ENCODE measurements at regions not wholly inside any gene's neighbourhood (a gene's known extent, or its start where the extent isn't known, plus 50 kb on each side); places are given as distances from the start of the nearest gene placed in this dataset.
A peak's percentile ranks its signal among the peaks of the same experiment; 100 is the strongest.

DNA sequence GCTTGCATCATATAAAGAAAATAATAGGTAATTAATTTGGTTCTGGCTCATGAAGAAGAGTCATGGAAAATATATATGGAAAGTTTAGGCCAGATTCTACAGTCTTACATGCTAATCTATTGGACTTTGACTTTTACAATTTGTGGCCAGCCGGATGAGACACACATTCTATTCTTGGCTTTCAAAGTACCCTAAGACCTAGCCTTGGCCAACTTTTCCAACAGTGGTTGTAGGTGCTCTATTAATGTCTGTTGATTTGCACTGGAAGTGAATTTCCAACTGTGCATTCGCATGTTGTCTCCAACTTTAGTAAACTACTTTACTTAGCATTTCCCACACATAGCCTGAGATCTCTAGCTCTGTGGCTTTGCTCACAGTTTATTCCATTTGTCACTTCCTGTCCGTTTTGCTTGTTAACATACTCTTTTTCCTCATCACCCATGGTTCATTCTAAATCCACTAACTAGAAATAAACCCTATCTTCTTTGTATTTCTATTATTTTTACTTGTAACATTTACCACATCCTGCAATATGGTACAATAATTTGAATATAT lies 644.0 kb downstream of the PTPRC start:
- no peaks in the 10 kb centered on the region for H3K27me3 ChIP-seq (ENCODE audit: insufficient read depth, poor library complexity, severe bottlenecking)
- peak overlapping the region; percentile 21 for H3K27ac ChIP-seq (replicated peaks)
- DNase-seq (ENCODE audit: low read depth in 1 of 2, low spot score in 1 of 2) = peak in 1 of 2 experiments; percentile 2
- TF ChIP-seq GABPA (IDR thresholded peaks at IDR 0.05; ENCODE audit: low read depth) (no peak), POLR2AphosphoS5 (IDR thresholded peaks at IDR 0.05; ENCODE audit: low read depth) (no peak), SPI1 (IDR thresholded peaks at IDR 0.05; ENCODE audit: borderline replicate concordance, low read depth) (no peak)
- TF ChIP-seq, protein P1, sequence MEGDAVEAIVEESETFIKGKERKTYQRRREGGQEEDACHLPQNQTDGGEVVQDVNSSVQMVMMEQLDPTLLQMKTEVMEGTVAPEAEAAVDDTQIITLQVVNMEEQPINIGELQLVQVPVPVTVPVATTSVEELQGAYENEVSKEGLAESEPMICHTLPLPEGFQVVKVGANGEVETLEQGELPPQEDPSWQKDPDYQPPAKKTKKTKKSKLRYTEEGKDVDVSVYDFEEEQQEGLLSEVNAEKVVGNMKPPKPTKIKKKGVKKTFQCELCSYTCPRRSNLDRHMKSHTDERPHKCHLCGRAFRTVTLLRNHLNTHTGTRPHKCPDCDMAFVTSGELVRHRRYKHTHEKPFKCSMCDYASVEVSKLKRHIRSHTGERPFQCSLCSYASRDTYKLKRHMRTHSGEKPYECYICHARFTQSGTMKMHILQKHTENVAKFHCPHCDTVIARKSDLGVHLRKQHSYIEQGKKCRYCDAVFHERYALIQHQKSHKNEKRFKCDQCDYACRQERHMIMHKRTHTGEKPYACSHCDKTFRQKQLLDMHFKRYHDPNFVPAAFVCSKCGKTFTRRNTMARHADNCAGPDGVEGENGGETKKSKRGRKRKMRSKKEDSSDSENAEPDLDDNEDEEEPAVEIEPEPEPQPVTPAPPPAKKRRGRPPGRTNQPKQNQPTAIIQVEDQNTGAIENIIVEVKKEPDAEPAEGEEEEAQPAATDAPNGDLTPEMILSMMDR (IDR thresholded peaks at IDR 0.05; ENCODE audit: insufficient read depth, low read length) = no peak
- TF ChIP-seq, protein P2, sequence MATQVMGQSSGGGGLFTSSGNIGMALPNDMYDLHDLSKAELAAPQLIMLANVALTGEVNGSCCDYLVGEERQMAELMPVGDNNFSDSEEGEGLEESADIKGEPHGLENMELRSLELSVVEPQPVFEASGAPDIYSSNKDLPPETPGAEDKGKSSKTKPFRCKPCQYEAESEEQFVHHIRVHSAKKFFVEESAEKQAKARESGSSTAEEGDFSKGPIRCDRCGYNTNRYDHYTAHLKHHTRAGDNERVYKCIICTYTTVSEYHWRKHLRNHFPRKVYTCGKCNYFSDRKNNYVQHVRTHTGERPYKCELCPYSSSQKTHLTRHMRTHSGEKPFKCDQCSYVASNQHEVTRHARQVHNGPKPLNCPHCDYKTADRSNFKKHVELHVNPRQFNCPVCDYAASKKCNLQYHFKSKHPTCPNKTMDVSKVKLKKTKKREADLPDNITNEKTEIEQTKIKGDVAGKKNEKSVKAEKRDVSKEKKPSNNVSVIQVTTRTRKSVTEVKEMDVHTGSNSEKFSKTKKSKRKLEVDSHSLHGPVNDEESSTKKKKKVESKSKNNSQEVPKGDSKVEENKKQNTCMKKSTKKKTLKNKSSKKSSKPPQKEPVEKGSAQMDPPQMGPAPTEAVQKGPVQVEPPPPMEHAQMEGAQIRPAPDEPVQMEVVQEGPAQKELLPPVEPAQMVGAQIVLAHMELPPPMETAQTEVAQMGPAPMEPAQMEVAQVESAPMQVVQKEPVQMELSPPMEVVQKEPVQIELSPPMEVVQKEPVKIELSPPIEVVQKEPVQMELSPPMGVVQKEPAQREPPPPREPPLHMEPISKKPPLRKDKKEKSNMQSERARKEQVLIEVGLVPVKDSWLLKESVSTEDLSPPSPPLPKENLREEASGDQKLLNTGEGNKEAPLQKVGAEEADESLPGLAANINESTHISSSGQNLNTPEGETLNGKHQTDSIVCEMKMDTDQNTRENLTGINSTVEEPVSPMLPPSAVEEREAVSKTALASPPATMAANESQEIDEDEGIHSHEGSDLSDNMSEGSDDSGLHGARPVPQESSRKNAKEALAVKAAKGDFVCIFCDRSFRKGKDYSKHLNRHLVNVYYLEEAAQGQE (IDR thresholded peaks at IDR 0.05; ENCODE audit: insufficient replicate concordance, low read depth) = no peak
- no peak overlapping the region for H3K4me3 ChIP-seq (replicated peaks; ENCODE audit: insufficient read depth, low read length)

DNA sequence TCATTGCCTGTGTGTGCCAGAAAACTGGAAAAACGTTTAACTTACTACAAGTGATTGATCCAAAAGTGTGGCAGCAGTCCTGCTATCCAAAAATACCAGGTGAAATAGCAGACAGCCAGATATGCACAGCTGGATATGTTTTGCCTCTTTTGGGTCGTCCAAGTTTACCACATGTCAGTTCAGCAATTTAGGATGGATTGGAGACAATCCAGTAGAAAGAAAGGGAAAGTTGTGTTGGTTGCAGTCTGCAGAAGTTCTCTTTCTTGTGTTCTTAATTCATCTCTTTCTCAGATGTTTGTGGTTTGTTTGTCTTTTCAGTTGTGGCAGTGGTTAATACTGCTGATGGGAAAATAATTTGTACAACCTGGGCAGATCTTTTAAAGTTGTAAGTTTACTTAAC lies 645.0 kb downstream of the PTPRC start:
- DNase-seq (ENCODE audit: low read depth in 1 of 2, low spot score in 1 of 2) = no peak
- H3K4me3 ChIP-seq (replicated peaks; ENCODE audit: insufficient read depth, low read length) = no peak overlapping the region
- no peak overlapping the region for H3K27ac ChIP-seq (replicated peaks)
- TF ChIP-seq SPI1 (IDR thresholded peaks at IDR 0.05; ENCODE audit: borderline replicate concordance, low read depth) = no peak
- no peak for TF ChIP-seq GABPA (IDR thresholded peaks at IDR 0.05; ENCODE audit: low read depth)
- TF ChIP-seq, protein P1 (IDR thresholded peaks at IDR 0.05; ENCODE audit: insufficient read depth, low read length) = no peak
- H3K27me3 ChIP-seq (ENCODE audit: insufficient read depth, poor library complexity, severe bottlenecking) = no peaks in the 10 kb centered on the region

DNA sequence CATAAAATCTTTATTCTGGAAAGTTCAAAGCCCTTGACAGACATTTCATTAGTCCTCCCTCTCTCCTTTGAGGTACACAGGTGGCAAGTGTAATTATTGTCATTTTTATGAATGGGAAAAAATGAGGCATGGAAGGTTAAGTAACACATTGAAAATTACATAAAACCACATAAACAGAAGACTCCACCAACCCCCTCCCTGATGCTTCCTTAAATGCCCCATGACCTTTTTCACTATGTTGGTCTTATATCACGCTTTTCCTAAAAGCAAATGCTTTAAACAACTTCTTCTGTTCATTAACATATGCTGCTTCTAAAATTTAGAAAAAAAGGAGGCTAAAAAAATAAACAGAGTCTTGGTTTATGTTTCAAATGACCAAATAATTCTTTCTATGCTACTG lies 648.4 kb downstream of the PTPRC start:
- TF ChIP-seq POLR2AphosphoS5 (IDR thresholded peaks at IDR 0.05; ENCODE audit: low read depth) (no peak), GABPA (IDR thresholded peaks at IDR 0.05; ENCODE audit: low read depth) (no peak), SPI1 (IDR thresholded peaks at IDR 0.05; ENCODE audit: borderline replicate concordance, low read depth) (no peak)
- TF ChIP-seq, protein P2 (IDR thresholded peaks at IDR 0.05; ENCODE audit: insufficient replicate concordance, low read depth) = no peak
- TF ChIP-seq, protein P1 (IDR thresholded peaks at IDR 0.05; ENCODE audit: insufficient read depth, low read length) = no peak
- no peak for DNase-seq (ENCODE audit: low read depth in 1 of 2, low spot score in 1 of 2)
- no peak overlapping the region for H3K4me3 ChIP-seq (replicated peaks; ENCODE audit: insufficient read depth, low read length)
- no peaks in the 10 kb centered on the region for H3K27me3 ChIP-seq (ENCODE audit: insufficient read depth, poor library complexity, severe bottlenecking)
- no peak overlapping the region for H3K27ac ChIP-seq (replicated peaks)

DNA sequence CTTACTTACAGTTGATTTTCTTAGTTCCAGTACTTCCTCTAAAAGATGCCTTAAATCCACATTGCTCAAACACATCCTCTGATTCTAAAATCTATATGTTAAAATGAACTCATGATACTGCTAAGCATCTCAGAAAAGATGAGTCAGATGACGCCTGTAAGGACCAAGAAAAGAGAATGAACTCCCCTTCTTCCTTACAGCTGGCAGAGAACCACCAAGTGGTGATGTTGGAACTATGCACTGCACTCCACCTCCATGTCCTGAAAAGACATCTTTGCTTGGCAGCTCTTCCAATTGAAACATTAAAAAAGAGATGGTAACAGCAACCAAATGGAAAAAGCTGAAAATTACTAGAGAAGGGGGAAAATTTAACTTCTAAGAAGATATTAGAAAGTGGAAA lies 648.8 kb downstream of the PTPRC start:
- TF ChIP-seq, protein P2 (IDR thresholded peaks at IDR 0.05; ENCODE audit: insufficient replicate concordance, low read depth) = no peak
- no peak for TF ChIP-seq POLR2AphosphoS5 (IDR thresholded peaks at IDR 0.05; ENCODE audit: low read depth)
- TF ChIP-seq SPI1 (IDR thresholded peaks at IDR 0.05; ENCODE audit: borderline replicate concordance, low read depth) = no peak
- no peak overlapping the region for H3K4me3 ChIP-seq (replicated peaks; ENCODE audit: insufficient read depth, low read length)
- no peaks in the 10 kb centered on the region for H3K27me3 ChIP-seq (ENCODE audit: insufficient read depth, poor library complexity, severe bottlenecking)
- no peak overlapping the region for H3K27ac ChIP-seq (replicated peaks)
- no peak for DNase-seq (ENCODE audit: low read depth in 1 of 2, low spot score in 1 of 2)

All from HL-60 (cell line).